ENCODE measurements at regions not wholly inside any gene's neighbourhood (a gene's known extent, or its start where the extent isn't known, plus 50 kb on each side); places are given as distances from the start of the nearest gene placed in this dataset.

- Histone ChIP-seq H3K27ac (ENCODE audit: extremely low read length, insufficient read depth, low read length) (no peak overlapping the region), H3K9me3 (ENCODE audit: low read length) (no peaks in the 10 kb centered on the region), H3K9ac (ENCODE audit: insufficient read depth, low read depth, low read length) (no peak overlapping the region), H3K4me3 (replicated peaks in 1 of 3; ENCODE audit: insufficient read depth in 1 of 3, low read depth in 2 of 3, low read length in 3 of 3) (no peak overlapping the region), H3K4me2 (ENCODE audit: low read depth, low read length) (no peak overlapping the region), H3K4me1 (ENCODE audit: insufficient read depth, low read length) (peaks cover 35% of the 10 kb centered on the region), H3K36me3 (replicated peaks in 1 of 2; ENCODE audit: control insufficient read depth in 1 of 2, insufficient read depth in 2 of 2, low read length in 2 of 2) (no peaks in the 10 kb centered on the region), H2AFZ (ENCODE audit: low read length) (no peak overlapping the region), H3K27me3 (ENCODE audit: control insufficient read depth in 1 of 2, insufficient read depth in 2 of 2, low read length in 2 of 2) (no peaks in the 10 kb centered on the region), H3K79me2 (ENCODE audit: insufficient read depth, low read length) (no peaks in the 10 kb centered on the region), H4K20me1 (ENCODE audit: insufficient read depth, low read length) (no peaks in the 10 kb centered on the region)
- intact Hi-C loops (cut with micrococcal nuclease; ENCODE audit: unreplicated experiment) (no loop called here), in situ Hi-C loops (cut with HindIII; ENCODE audit: extremely low pct_ligation_motif_present, low pct_unique_long_range_greater_than_20kb) (no loop called here)
- ChIA-PET CTCF (ENCODE audit: low intra/inter-chr PET ratio, low total read pairs) (no interaction called here), POLR2A (interaction anchor here (1.2 to 1.5 kb wide), 3 partner anchors 8 to 42 kb away, joined by 3 to 4 read pairs (median 4); no protein-coding TSS in a partner anchor)
- no peak for DNase-seq (ENCODE audit: low spot score)
- ATAC-seq = no peak
- BruUV-seq (replicated peaks) = no TSS peak
- WGBS (ENCODE audit: low lambda C conversion rate) = 84% methylated on average over 3 of the region's 3 CpGs
- no peak for FAIRE-seq
- TF ChIP-seq ZMYM4 (CRISPR knock-in tag; IDR thresholded peaks at IDR 0.05) = no peak
- no peak for TF ChIP-seq ZFP36L2 (CRISPR knock-in tag; IDR thresholded peaks at IDR 0.05)
Observed at GRCh38 chr15:92840149-92840548, 60.0 kb upstream of the CHD2 start.

DNA sequence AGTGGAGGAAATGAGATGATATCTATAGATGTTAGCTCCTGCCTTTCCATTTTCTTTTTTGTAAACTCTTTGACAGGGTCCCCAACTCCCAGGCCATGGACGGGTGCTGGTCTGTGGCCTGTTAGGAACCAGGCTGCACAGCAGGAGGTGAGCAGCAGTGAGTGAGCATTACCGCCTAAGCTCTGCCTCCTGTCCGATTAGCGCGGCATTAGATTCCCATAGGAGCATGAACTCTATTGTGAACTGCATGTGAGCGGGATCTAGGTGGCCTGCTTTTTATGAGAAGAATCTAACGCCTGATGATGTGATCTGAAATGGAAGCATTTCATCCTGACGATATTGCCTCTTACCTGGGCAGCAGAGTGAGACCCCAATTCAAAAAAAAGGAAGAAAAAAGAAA is 56.8 kb upstream of the CHD2 start:
- FAIRE-seq = no peak
- in situ Hi-C loops (cut with HindIII; ENCODE audit: extremely low pct_ligation_motif_present, low pct_unique_long_range_greater_than_20kb) (no loop called here), intact Hi-C loops (cut with micrococcal nuclease; ENCODE audit: unreplicated experiment) (no loop called here)
- no peak overlapping the region for H3K4me3 ChIP-seq (replicated peaks in 1 of 3; ENCODE audit: insufficient read depth in 1 of 3, low read depth in 2 of 3, low read length in 3 of 3)
- no peak for TF ChIP-seq NFIC (IDR thresholded peaks at IDR 0.05; ENCODE audit: low read length)
- TF ChIP-seq, protein P1, sequence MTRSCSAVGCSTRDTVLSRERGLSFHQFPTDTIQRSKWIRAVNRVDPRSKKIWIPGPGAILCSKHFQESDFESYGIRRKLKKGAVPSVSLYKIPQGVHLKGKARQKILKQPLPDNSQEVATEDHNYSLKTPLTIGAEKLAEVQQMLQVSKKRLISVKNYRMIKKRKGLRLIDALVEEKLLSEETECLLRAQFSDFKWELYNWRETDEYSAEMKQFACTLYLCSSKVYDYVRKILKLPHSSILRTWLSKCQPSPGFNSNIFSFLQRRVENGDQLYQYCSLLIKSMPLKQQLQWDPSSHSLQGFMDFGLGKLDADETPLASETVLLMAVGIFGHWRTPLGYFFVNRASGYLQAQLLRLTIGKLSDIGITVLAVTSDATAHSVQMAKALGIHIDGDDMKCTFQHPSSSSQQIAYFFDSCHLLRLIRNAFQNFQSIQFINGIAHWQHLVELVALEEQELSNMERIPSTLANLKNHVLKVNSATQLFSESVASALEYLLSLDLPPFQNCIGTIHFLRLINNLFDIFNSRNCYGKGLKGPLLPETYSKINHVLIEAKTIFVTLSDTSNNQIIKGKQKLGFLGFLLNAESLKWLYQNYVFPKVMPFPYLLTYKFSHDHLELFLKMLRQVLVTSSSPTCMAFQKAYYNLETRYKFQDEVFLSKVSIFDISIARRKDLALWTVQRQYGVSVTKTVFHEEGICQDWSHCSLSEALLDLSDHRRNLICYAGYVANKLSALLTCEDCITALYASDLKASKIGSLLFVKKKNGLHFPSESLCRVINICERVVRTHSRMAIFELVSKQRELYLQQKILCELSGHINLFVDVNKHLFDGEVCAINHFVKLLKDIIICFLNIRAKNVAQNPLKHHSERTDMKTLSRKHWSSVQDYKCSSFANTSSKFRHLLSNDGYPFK (CRISPR knock-in tag; IDR thresholded peaks at IDR 0.05; ENCODE audit: borderline replicate concordance) = no peak
- peak; percentile 44; the same call in 1 of the 2 replicates for TF ChIP-seq ZBTB33 (CRISPR knock-in tag; IDR thresholded peaks at IDR 0.05)
- no peak for TF ChIP-seq KAT2B (IDR thresholded peaks at IDR 0.05; ENCODE audit: borderline replicate concordance, low read depth, low read length)
- TF ChIP-seq EP300 (IDR thresholded peaks at IDR 0.05; ENCODE audit: low read depth in 2 of 2, low read length in 2 of 2) = no peak
- no peak for TF ChIP-seq EP300 (CRISPR knock-in tag; IDR thresholded peaks at IDR 0.05; ENCODE audit: borderline replicate concordance)
- H3K27ac ChIP-seq (ENCODE audit: extremely low read length, insufficient read depth, low read length) = no peak overlapping the region
- H3K79me2 ChIP-seq (ENCODE audit: insufficient read depth, low read length) = no peaks in the 10 kb centered on the region
- no peaks in the 10 kb centered on the region for H3K9me3 ChIP-seq (ENCODE audit: low read length)
- no peak overlapping the region for H3K4me2 ChIP-seq (ENCODE audit: low read depth, low read length)
- BruUV-seq (replicated peaks) = no TSS peak
- H3K4me1 ChIP-seq (ENCODE audit: insufficient read depth, low read length) = peaks cover 58% of the 10 kb centered on the region
- POLR2A ChIA-PET = interaction anchor here (0.9 to 3.8 kb wide), 2 partner anchors 11 to 39 kb away, joined by 4 to 14 read pairs; no protein-coding TSS in a partner anchor
- H2AFZ ChIP-seq (ENCODE audit: low read length) = no peak overlapping the region
- no peaks in the 10 kb centered on the region for H4K20me1 ChIP-seq (ENCODE audit: insufficient read depth, low read length)
- no peaks in the 10 kb centered on the region for H3K36me3 ChIP-seq (replicated peaks in 1 of 2; ENCODE audit: control insufficient read depth in 1 of 2, insufficient read depth in 2 of 2, low read length in 2 of 2)
- CTCF ChIA-PET (ENCODE audit: low intra/inter-chr PET ratio, low total read pairs) = no interaction called here
- H3K27me3 ChIP-seq (ENCODE audit: control insufficient read depth in 1 of 2, insufficient read depth in 2 of 2, low read length in 2 of 2) = no peaks in the 10 kb centered on the region
- H3K9ac ChIP-seq (ENCODE audit: insufficient read depth, low read depth, low read length) = no peak overlapping the region
- ATAC-seq = no peak
- DNase-seq (ENCODE audit: low spot score) = no peak
- 91% methylated on average over 8 of the region's 8 CpGs for WGBS (ENCODE audit: low lambda C conversion rate)
